Femur (tissue), 1 donor: ENCODE measurements at regions not wholly inside any gene's neighbourhood (a gene's known extent, or its start where the extent isn't known, plus 50 kb on each side); places are given as distances from the start of the nearest gene placed in this dataset.

Source experiments
- DNase-seq: peaks from one replicate; pipeline ENCODE4 v3.0.0-alpha.2; 2017

DNA sequence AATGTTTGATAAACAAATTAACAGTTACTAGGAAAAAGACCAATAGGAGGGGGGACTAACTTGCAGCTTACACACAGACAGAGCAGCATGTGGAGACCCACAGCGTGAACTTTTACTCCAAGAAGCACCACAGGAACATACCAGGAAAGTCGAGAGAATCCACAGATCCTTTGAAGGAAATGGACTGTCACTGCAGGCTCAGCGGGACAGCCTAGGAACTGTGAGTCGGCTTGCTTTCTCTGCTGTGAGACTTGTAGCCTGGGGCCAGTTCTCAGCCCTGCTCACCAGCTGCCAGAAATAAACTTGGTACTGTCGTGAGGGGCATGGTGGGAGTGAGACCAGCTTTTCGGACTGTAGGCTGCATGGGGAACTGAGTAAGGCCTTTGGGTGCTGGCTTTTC, 1211.5 kb downstream of the PCDH17 start:
- DNase-seq = no peak

DNA sequence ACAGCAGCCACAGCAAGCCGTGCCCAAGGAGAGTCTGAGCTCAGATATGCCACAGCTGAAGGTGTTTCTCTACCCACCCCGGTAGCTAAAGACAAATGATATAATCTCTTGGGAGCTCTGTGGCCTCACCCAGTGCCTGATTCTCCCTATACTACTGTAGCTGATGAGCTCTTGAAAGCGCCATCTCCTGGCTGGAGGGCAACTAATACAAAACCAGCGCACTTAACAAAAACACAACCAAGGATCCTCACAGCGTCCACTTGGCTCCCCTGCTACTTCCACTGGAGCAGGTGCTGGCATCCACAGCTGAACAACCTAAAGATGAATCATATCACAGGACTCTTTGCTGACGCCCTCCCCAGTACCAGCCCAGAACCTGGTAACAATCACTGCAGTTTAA, 1212.0 kb downstream of the PCDH17 start:
- no peak for DNase-seq

- DNase-seq = no peak
These were observed 1218.6 kb downstream of the PCDH17 start for GRCh38 chr13:58850161-58850560.

GRCh38 chr13:58852076-58852475, 1220.5 kb downstream of the PCDH17 start:
- DNase-seq = no peak

GRCh38 chr13:58855283-58855682, 1223.7 kb downstream of the PCDH17 start:
- DNase-seq = no peak

DNA sequence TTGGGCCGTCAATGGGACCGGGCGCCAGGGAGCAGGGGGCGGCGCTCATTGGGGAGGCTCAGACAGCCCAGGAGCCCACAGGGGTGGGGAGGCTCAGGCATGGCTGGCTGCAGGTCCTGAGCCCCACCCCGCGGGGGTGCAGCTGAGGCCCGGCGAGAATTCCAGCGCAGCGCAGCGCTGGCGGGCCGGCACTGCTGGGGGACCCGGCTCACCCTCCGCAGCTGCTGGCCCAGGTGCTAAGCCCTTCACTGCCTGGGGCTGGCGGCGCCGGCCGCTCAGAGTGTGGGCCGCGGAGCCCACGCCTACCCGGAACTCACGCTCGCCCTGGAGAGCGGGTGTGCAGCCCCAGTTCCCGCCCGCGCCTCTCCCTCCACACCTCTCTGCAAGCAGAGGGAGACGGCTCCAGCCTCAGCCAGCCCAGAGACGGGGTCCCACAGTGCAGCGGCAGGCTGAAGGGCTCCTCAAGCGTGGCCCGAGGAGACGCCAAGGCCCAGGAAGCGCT, 1227.4 kb downstream of the PCDH17 start:
- DNase-seq = no peak

GRCh38 chr13:58865286-58865685, 1233.7 kb downstream of the PCDH17 start:
- no peak for DNase-seq

GRCh38 chr13:58869566-58869965, 1238.0 kb downstream of the PCDH17 start:
- no peak for DNase-seq

DNA sequence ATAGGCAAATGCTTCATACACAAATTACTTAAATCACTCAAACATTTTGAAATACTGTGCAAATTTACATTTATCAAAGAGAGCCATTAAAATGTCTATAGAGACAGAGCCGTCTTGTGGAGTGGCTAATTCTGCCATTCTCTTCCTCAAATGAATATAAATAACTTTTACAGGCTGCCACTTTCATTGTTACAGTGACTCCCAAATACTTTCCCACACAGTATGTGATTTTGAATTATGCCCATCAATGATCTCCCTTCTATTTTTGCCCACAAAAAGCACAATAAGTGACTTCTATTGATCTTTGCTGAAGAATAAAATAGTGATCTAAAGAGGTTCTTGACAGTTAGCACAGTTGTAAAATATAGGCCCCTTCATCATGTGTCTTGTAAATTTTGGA, 1244.9 kb downstream of the PCDH17 start:
- no peak for DNase-seq

- no peak for DNase-seq
These were observed 1247.6 kb downstream of the PCDH17 start for GRCh38 chr13:58879114-58879513.

DNA sequence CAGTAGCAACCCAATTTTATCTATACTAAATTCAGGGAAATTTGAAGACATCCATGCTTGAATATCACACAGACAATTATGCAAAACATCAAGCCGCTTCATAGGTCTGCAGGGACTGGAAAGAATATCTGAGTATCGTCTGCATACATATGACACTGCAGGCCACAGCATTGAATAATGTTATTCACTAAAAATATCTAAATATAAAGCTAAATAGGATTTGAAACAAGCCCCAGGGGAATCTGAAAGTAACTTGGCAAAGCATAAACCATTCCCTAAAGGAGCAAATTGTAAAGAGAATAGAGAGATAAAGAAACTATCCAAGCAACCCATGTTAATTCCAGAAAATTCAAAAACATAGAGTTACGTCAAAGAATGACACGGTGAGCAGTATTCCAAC, 1251.0 kb downstream of the PCDH17 start:
- DNase-seq = no peak

DNA sequence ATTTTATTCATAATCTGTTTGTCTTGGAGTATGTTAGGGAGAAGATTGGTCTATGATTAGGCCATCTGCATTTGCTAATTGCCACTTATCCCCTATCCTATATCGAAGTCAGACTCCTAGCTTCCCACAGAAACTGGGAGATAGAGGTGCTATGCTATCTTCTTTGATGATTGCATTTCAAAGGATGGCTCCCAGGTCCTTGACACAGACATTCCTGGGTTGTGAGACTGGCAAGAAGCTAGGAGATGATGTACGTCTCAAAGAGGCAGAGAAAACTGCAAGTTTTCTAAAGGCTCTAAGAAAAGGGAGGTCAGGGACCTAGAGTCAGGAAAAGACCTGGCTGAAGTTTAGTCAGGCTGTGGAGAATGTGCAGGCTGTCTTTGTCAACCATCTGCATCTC, 1251.9 kb downstream of the PCDH17 start:
- no peak for DNase-seq

DNA sequence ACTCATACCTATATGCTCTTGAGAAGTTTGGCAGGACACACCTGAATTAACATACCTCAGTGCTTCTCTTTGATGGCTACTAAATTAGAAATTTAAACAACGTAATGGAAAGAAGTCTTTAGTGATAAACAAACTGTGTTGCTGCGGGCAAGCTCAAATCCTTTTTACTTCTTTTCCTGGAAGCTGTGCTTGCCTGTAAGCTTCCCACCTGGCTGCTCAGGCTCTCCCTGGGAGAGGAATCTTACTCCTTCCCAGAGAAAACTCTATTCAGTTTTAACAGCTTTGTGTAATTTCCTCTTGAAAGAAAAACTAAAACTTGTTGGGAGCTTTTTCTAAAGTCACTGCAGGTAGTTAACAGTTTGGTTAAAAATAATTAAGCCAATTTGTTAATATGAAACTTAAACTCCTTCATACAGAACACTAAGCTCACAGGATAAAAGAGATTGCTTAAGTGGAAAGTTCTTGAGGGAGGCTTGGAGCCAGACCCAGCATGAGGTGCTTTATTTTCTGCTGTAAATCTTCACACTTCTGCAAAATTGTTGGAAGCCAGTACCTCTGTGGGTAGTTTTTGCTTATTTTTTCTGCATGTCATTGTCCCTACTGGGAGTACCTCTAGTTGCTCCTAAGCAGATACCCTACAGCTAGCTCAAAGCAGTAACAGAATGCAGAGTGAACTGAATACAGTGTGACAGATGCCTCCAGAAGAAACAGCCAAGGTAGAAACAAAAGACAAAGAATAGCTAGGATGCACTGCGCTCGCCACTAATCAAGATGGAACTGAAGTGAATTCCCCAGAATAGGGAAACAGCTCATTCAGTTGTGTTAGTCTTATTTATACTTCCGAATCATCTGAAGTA, 1253.0 kb downstream of the PCDH17 start:
- DNase-seq = no peak

- no peak for DNase-seq
These were observed 1257.9 kb downstream of the PCDH17 start for GRCh38 chr13:58889474-58889873.

GRCh38 chr13:58893396-58893795, 1261.9 kb downstream of the PCDH17 start:
- no peak for DNase-seq

GRCh38 chr13:58906329-58907007, 1257.3 kb downstream of the DIAPH3 start:
- no peak for DNase-seq

GRCh38 chr13:58907347-58907746, 1256.4 kb downstream of the DIAPH3 start:
- no peak for DNase-seq

DNA sequence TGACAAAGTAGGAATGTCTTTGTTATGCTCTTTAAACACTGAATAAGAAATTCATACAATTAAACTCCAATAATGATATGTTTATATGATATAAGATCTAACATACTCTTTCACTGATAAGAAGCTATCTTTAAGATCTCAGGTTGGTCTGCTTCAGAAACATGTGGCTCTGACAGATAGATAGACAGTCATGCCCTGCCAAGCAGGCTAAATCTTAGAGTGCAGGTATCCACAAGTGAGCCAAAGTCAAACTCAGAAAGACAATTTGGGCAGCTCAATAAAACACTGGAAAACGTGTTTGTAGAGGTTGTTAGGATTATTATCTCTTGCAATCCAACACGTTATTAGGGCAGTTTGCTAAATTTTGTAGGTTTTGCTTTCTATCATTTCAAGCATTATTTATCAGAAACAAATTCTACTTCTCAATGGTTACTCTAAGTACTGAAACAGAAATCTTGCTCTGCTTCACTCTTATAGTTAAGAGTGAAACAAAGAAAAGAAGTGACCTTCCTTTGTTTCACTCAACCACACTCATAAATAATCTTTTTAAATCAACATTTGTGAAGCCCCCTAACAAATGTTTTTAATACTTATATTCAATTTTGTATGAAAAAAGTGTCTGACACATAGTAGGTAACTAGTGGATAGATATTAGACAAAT, 1255.6 kb downstream of the DIAPH3 start:
- DNase-seq = no peak

- DNase-seq = no peak
These were observed 1244.2 kb downstream of the DIAPH3 start for GRCh38 chr13:58919551-58919950.

- DNase-seq = no peak
These were observed 1242.6 kb downstream of the DIAPH3 start for GRCh38 chr13:58921129-58921528.

- no peak for DNase-seq
These were observed 1236.9 kb downstream of the DIAPH3 start for GRCh38 chr13:58926858-58927257.

DNA sequence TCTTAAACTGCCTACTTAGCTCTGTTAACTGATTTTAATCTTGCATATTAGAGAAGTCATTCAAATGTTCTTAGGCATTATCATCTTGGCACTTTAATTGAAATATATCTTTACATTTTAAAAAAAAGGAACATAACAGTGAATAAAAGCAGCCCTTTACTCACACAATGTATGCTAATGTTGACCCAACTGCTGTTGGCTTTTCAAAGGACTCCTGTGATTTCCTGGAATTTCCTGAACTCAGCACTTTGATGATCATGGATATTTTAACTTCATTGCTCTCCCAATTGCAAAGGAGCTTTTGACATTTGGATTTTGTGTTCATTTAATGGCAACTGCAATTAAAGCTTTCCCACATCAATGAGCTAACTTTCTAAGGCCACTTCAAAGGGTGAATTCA, 1230.3 kb downstream of the DIAPH3 start:
- DNase-seq = no peak

GRCh38 chr13:58935689-58936088, 1228.0 kb downstream of the DIAPH3 start:
- no peak for DNase-seq

GRCh38 chr13:58946274-58946673, 1217.5 kb downstream of the DIAPH3 start:
- no peak for DNase-seq
